Ectodermal cell (in vitro differentiated cells): ENCODE measurements at regions not wholly inside any gene's neighbourhood (a gene's known extent, or its start where the extent isn't known, plus 50 kb on each side); places are given as distances from the start of the nearest gene placed in this dataset.

Experiments
- H3K27ac ChIP-seq: 2 replicates; pipeline ENCODE4 v1.7.0; 2013; ENCODE audit warnings: mild to moderate bottlenecking, low read depth, low read length; ENCODE audit not compliant: insufficient read depth, poor library complexity, severe bottlenecking
- H3K27me3 ChIP-seq: 2 replicates; pipeline ENCODE4 v1.7.0; 2013; ENCODE audit warnings: mild to moderate bottlenecking, low read length; ENCODE audit not compliant: insufficient read depth, control insufficient read depth, poor library complexity, severe bottlenecking
- H3K36me3 ChIP-seq: one replicate; pipeline ENCODE4 v1.7.0; 2013; ENCODE audit warnings: low read length; ENCODE audit not compliant: control insufficient read depth, insufficient read depth
- H3K4me1 ChIP-seq: one replicate; pipeline ENCODE4 v1.7.0; 2013; ENCODE audit warnings: low read length; ENCODE audit not compliant: control insufficient read depth, insufficient read depth
- H3K4me3 ChIP-seq: 2 replicates; pipeline ENCODE4 v1.7.0; 2013; ENCODE audit warnings: low read depth, low read length, control low read depth; ENCODE audit not compliant: insufficient read depth
- H3K9me3 ChIP-seq: 2 replicates; pipeline ENCODE4 v1.7.0; 2013; ENCODE audit warnings: mild to moderate bottlenecking, low read length, moderate library complexity; ENCODE audit not compliant: control insufficient read depth
- WGBS, 2 experiments: methylation state at CpG; one replicate each; pipeline ENCODE4 v1.1.7; 2013; ENCODE audit warnings: missing lambda C conversion rate in 2 of 2; 5-methylcytosine and 5-hydroxymethylcytosine counted together

- 96 to 98% methylated on average over 3 of the region's 3 CpGs for WGBS, 2 experiments
Measured at GRCh38 chr6:140874066-140874465, 1258.7 kb upstream of the GJE1 start.

GRCh38 chr6:140872885-140873284 is 1259.8 kb upstream of the GJE1 start:
- Histone ChIP-seq H3K27me3 (no peaks in the 10 kb centered on the region), H3K36me3 (no peaks in the 10 kb centered on the region), H3K27ac (no peak overlapping the region), H3K9me3 (no peaks in the 10 kb centered on the region), H3K4me1 (no peaks in the 10 kb centered on the region), H3K4me3 (no peak overlapping the region)

More at GRCh38 chr6:140874066-140874465, 1258.7 kb upstream of the GJE1 start:
- Histone ChIP-seq H3K27me3 (no peaks in the 10 kb centered on the region), H3K4me1 (no peaks in the 10 kb centered on the region), H3K9me3 (no peaks in the 10 kb centered on the region), H3K4me3 (no peak overlapping the region), H3K27ac (no peak overlapping the region), H3K36me3 (no peaks in the 10 kb centered on the region)

- Histone ChIP-seq H3K27ac (no peak overlapping the region), H3K4me1 (no peaks in the 10 kb centered on the region), H3K27me3 (no peaks in the 10 kb centered on the region), H3K36me3 (no peaks in the 10 kb centered on the region), H3K9me3 (no peaks in the 10 kb centered on the region), H3K4me3 (no peak overlapping the region)
Measured at GRCh38 chr6:140871911-140872310, 1260.8 kb upstream of the GJE1 start.

GRCh38 chr6:140867336-140867735 is 1265.4 kb upstream of the GJE1 start:
- H3K4me3 ChIP-seq, result no peak overlapping the region
- no peaks in the 10 kb centered on the region for H3K4me1 ChIP-seq
- H3K36me3 ChIP-seq, result no peaks in the 10 kb centered on the region
- no peaks in the 10 kb centered on the region for H3K9me3 ChIP-seq
- no peaks in the 10 kb centered on the region for H3K27me3 ChIP-seq
- H3K27ac ChIP-seq, result no peak overlapping the region

- Histone ChIP-seq H3K4me1 (no peaks in the 10 kb centered on the region), H3K27ac (no peak overlapping the region), H3K27me3 (no peaks in the 10 kb centered on the region), H3K36me3 (no peaks in the 10 kb centered on the region), H3K9me3 (no peaks in the 10 kb centered on the region), H3K4me3 (no peak overlapping the region)
- 82 to 84% methylated on average over 10 of the region's 10 CpGs for WGBS, 2 experiments
Measured at GRCh38 chr6:140858381-140858971, 1274.2 kb upstream of the GJE1 start.

- Histone ChIP-seq H3K27ac (no peak overlapping the region), H3K36me3 (no peaks in the 10 kb centered on the region), H3K9me3 (no peaks in the 10 kb centered on the region), H3K4me3 (no peak overlapping the region), H3K4me1 (no peaks in the 10 kb centered on the region), H3K27me3 (no peaks in the 10 kb centered on the region)
- WGBS, 2 experiments, result 88 to 100% methylated on average over 1 of the region's 1 CpG
Measured at GRCh38 chr6:140857739-140858380, 1274.9 kb upstream of the GJE1 start.

GRCh38 chr6:140855520-140855919 is 1277.2 kb upstream of the GJE1 start:
- H3K4me3 ChIP-seq, result no peak overlapping the region
- H3K27me3 ChIP-seq, result no peaks in the 10 kb centered on the region
- no peaks in the 10 kb centered on the region for H3K4me1 ChIP-seq
- H3K27ac ChIP-seq, result no peak overlapping the region
- no peaks in the 10 kb centered on the region for H3K9me3 ChIP-seq
- no peaks in the 10 kb centered on the region for H3K36me3 ChIP-seq

GRCh38 chr6:140854318-140854717 is 1278.4 kb upstream of the GJE1 start:
- 89 to 97% methylated on average over 1 of the region's 1 CpG for WGBS, 2 experiments
- Histone ChIP-seq H3K9me3 (no peaks in the 10 kb centered on the region), H3K4me1 (no peaks in the 10 kb centered on the region), H3K4me3 (no peak overlapping the region), H3K27me3 (no peaks in the 10 kb centered on the region), H3K27ac (no peak overlapping the region), H3K36me3 (no peaks in the 10 kb centered on the region)

GRCh38 chr6:140850438-140850837 is 1282.3 kb upstream of the GJE1 start:
- no peaks in the 10 kb centered on the region for H3K9me3 ChIP-seq
- no peak overlapping the region for H3K27ac ChIP-seq
- no peaks in the 10 kb centered on the region for H3K4me1 ChIP-seq
- no peaks in the 10 kb centered on the region for H3K36me3 ChIP-seq
- 81 to 89% methylated on average over 1 of the region's 1 CpG for WGBS, 2 experiments
- no peaks in the 10 kb centered on the region for H3K27me3 ChIP-seq
- H3K4me3 ChIP-seq, result no peak overlapping the region

GRCh38 chr6:140849456-140849855 is 1283.3 kb upstream of the GJE1 start:
- 83 to 95% methylated on average over 1 of the region's 1 CpG for WGBS, 2 experiments
- H3K4me1 ChIP-seq, result no peaks in the 10 kb centered on the region
- H3K4me3 ChIP-seq, result no peak overlapping the region

GRCh38 chr6:140847262-140847645 is 1285.5 kb upstream of the GJE1 start:
- Histone ChIP-seq H3K27me3 (no peaks in the 10 kb centered on the region), H3K4me3 (no peak overlapping the region), H3K4me1 (no peaks in the 10 kb centered on the region), H3K27ac (no peak overlapping the region), H3K9me3 (no peaks in the 10 kb centered on the region), H3K36me3 (no peaks in the 10 kb centered on the region)
- 100% methylated on average over 1 of the region's 2 CpGs; no CpG with 5 or more reads in 1 of the 2 experiments for WGBS, 2 experiments

More at GRCh38 chr6:140849456-140849855, 1283.3 kb upstream of the GJE1 start:
- Histone ChIP-seq H3K27me3 (no peaks in the 10 kb centered on the region), H3K27ac (no peak overlapping the region), H3K36me3 (no peaks in the 10 kb centered on the region), H3K9me3 (no peaks in the 10 kb centered on the region)
